Occipital lobe (tissue), 2 donors: ENCODE measurements at regions not wholly inside any gene's neighbourhood (a gene's known extent, or its start where the extent isn't known, plus 50 kb on each side); places are given as distances from the start of the nearest gene placed in this dataset. TPM values are rescaled to one million over a fixed set of nuclear protein-coding genes. Genes with fewer than 3 reads are reported as not detected.
"Not testable (repeated sequence)": the region's sequence is repeated elsewhere in the genome, so short reads cannot be mapped to it uniquely, and the experiment has no call there.

Experiments
- DNase-seq: peaks from one replicate; lab custom pipeline; 2025; lab: John Stamatoyannopoulos, UW
- small RNA-seq: library from RNA; depleted of rRNA; stranded (forward); fragments of <200 nt; gene quantifications from one replicate; pipeline ENCODE3, GENCODE V24; 2014

- not testable (repeated sequence) for DNase-seq
These were observed 871.4 kb upstream of the DEFB115 start for GRCh38 chr20:30386099-30386498.

GRCh38 chr20:30387823-30388222 is 869.6 kb upstream of the DEFB115 start:
- DNase-seq, result not testable (repeated sequence)

GRCh38 chr20:30393523-30393922 is 863.9 kb upstream of the DEFB115 start:
- DNase-seq, result not testable (repeated sequence)

GRCh38 chr20:30397111-30397510 is 860.4 kb upstream of the DEFB115 start:
- DNase-seq, result not testable (repeated sequence)

- DNase-seq, result not testable (repeated sequence)
These were observed 852.4 kb upstream of the DEFB115 start for GRCh38 chr20:30405061-30405460.

- DNase-seq, result not testable (repeated sequence)
These were observed 851.9 kb upstream of the DEFB115 start for GRCh38 chr20:30405585-30405984.

- DNase-seq, result not testable (repeated sequence)
These were observed 851.1 kb upstream of the DEFB115 start for GRCh38 chr20:30406370-30406769.

GRCh38 chr20:30412972-30413371 is 844.5 kb upstream of the DEFB115 start:
- DNase-seq, result no peak

- DNase-seq, result not testable (repeated sequence)
These were observed 840.1 kb upstream of the DEFB115 start for GRCh38 chr20:30417387-30417786.

- not testable (repeated sequence) for DNase-seq
These were observed 839.1 kb upstream of the DEFB115 start for GRCh38 chr20:30418378-30418777.

GRCh38 chr20:30419466-30419865 is 838.0 kb upstream of the DEFB115 start:
- no peak for DNase-seq

GRCh38 chr20:30419871-30420420 is 837.5 kb upstream of the DEFB115 start:
- not testable (repeated sequence) for DNase-seq

Small RNAs in the stretch of these regions (small RNA-seq; reads per million reads assigned to genes)
- gene CFTRP3 (not detected), gene MLLT10P1 (not detected), gene RF00019 (not detected)
